ENCODE measurements at regions not wholly inside any gene's neighbourhood (a gene's known extent, or its start where the extent isn't known, plus 50 kb on each side); places are given as distances from the start of the nearest gene placed in this dataset.
"Not testable (repeated sequence)": the region's sequence is repeated elsewhere in the genome, so short reads cannot be mapped to it uniquely, and the experiment has no call there.

DNA sequence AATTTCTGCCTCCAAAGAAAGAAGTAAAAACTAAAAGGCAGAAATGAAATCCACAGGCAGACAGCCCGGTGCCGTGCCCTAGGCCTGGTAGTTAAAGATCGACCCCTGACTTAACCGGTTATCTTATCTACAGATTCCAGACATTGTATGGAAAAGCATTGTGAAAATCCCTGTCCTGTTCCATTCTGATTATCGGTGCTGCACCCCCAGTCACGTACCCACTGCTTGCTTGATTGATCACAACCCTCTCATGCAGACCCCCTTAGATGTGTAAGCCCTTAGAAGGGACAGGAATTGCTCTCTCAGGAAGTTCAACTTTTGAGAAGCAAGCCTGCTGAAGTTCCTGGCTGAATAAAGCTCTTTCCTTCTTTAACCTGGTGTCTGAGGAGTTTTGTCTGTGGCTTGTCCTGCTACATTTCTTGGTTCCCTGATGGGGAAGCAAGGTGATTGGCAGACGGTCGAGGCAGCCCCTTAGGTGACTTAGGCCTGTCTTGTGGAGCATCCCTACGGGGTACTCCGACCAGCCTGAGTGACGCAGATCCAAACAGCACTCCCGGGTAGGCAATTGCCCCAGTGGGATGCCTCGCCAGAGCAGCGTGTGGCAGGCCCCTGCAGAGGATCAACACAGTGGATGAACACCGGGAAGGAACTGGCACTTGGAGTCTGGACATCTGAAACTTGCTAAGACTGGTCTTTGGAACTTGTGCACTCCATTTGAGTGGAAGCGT lies 111.2 kb upstream of the PPM1J start:
- H3K27me3 ChIP-seq (replicated peaks; ENCODE audit: insufficient read depth, low read length) = no peaks in the 10 kb centered on the region
- no peak for DNase-seq
- H3K4me3 ChIP-seq (ENCODE audit: low read length) = no peak overlapping the region
- no peaks in the 10 kb centered on the region for H3F3A ChIP-seq (ENCODE audit: insufficient read depth, low read length)
- H3K79me2 ChIP-seq (ENCODE audit: low read length) = no peaks in the 10 kb centered on the region
- TF ChIP-seq, protein P1, sequence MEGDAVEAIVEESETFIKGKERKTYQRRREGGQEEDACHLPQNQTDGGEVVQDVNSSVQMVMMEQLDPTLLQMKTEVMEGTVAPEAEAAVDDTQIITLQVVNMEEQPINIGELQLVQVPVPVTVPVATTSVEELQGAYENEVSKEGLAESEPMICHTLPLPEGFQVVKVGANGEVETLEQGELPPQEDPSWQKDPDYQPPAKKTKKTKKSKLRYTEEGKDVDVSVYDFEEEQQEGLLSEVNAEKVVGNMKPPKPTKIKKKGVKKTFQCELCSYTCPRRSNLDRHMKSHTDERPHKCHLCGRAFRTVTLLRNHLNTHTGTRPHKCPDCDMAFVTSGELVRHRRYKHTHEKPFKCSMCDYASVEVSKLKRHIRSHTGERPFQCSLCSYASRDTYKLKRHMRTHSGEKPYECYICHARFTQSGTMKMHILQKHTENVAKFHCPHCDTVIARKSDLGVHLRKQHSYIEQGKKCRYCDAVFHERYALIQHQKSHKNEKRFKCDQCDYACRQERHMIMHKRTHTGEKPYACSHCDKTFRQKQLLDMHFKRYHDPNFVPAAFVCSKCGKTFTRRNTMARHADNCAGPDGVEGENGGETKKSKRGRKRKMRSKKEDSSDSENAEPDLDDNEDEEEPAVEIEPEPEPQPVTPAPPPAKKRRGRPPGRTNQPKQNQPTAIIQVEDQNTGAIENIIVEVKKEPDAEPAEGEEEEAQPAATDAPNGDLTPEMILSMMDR (IDR thresholded peaks at IDR 0.05; ENCODE audit: low read length) = no peak
- TF ChIP-seq EZH2 (optimal IDR thresholded peaks at IDR 0.05; ENCODE audit: low read depth, low read length) (no peak), EZH2phosphoT487 (IDR thresholded peaks at IDR 0.05; ENCODE audit: low read length) (no peak)
- H3K9me3 ChIP-seq (replicated peaks; ENCODE audit: insufficient read depth, low read length) = no peaks in the 10 kb centered on the region
- no peaks in the 10 kb centered on the region for H3K36me3 ChIP-seq (replicated peaks; ENCODE audit: insufficient read depth, low read length)
- H3K9me2 ChIP-seq (replicated peaks; ENCODE audit: insufficient read depth, low read length) = no peaks in the 10 kb centered on the region
- no peaks in the 10 kb centered on the region for H3K4me1 ChIP-seq (ENCODE audit: low read length)
- H2AFZ ChIP-seq (ENCODE audit: low read length) = no peak overlapping the region
- no peak overlapping the region for H3K27ac ChIP-seq (ENCODE audit: low read length)
- H3K9ac ChIP-seq (ENCODE audit: low read length) = no peak overlapping the region
- no peaks in the 10 kb centered on the region for H4K20me1 ChIP-seq (ENCODE audit: insufficient read depth, low read length)
- no peak overlapping the region for H3K4me2 ChIP-seq (ENCODE audit: low read depth, low read length)

DNA sequence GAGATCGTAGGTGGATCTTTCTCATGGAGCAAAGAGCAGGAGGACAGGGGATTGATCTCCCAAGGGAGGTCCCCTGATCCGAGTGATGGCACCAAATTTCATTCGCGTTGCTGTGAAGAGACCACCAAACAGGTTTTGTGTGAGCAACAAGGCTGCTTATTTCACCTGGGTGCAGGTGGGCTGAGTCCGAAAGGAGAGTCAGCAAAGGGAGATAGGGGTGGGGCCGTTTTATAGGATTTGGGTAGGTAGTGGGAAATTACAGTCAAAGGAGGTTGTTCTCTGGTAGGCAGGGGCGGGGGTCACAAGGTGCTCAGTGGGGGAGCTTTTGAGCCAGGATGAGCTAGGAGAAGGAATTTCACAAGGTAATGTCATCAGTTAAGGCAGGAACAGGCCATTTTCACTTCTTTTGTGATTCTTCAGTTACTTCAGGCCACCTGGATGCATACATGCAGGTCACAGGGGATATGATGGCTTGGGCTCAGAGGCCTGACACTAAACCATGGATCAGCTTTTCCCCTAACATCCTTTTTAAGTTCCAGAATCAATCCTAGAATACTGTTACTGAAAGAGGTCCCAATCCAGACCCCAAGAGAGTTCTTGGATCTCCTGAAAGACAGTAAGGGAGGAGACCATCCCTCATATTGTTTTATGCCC lies 110.6 kb upstream of the PPM1J start:
- not testable (repeated sequence) for H3K9me2 ChIP-seq (replicated peaks; ENCODE audit: insufficient read depth, low read length); H3K9me3 ChIP-seq (replicated peaks; ENCODE audit: insufficient read depth, low read length); H2AFZ ChIP-seq (ENCODE audit: low read length); H3K4me3 ChIP-seq (ENCODE audit: low read length); H3K4me1 ChIP-seq (ENCODE audit: low read length); H3K79me2 ChIP-seq (ENCODE audit: low read length); H3K4me2 ChIP-seq (ENCODE audit: low read depth, low read length); H3K27me3 ChIP-seq (replicated peaks; ENCODE audit: insufficient read depth, low read length); H4K20me1 ChIP-seq (ENCODE audit: insufficient read depth, low read length); H3K27ac ChIP-seq (ENCODE audit: low read length); H3K9ac ChIP-seq (ENCODE audit: low read length); DNase-seq; H3F3A ChIP-seq (ENCODE audit: insufficient read depth, low read length); H3K36me3 ChIP-seq (replicated peaks; ENCODE audit: insufficient read depth, low read length)

DNA sequence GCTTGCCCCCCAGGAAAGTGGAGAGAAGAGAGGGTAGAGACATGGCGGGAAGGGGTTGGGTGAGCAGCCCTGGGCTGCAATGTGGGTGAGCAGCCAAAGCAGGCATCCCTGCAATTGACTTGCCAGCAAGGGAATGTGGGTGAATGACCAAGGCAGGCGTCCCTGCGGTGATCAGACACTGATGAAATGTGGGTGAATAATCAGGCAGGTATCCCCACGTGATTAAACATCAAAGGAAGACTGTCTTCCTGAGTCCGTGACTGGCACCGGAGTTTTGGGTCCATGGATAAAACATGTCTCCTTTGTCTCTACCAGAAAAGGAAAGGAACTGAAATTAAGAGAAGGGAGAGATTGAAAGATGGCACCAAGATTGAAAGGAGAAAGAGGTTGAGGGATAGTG lies 109.9 kb upstream of the PPM1J start:
- not testable (repeated sequence) for H3K4me3 ChIP-seq (ENCODE audit: low read length); H3K9me3 ChIP-seq (replicated peaks; ENCODE audit: insufficient read depth, low read length); H2AFZ ChIP-seq (ENCODE audit: low read length); H3K79me2 ChIP-seq (ENCODE audit: low read length); H3K9ac ChIP-seq (ENCODE audit: low read length); H3K36me3 ChIP-seq (replicated peaks; ENCODE audit: insufficient read depth, low read length); H3K9me2 ChIP-seq (replicated peaks; ENCODE audit: insufficient read depth, low read length); H3F3A ChIP-seq (ENCODE audit: insufficient read depth, low read length); H3K27ac ChIP-seq (ENCODE audit: low read length); H4K20me1 ChIP-seq (ENCODE audit: insufficient read depth, low read length); H3K27me3 ChIP-seq (replicated peaks; ENCODE audit: insufficient read depth, low read length); H3K4me2 ChIP-seq (ENCODE audit: low read depth, low read length); DNase-seq; H3K4me1 ChIP-seq (ENCODE audit: low read length)

DNA sequence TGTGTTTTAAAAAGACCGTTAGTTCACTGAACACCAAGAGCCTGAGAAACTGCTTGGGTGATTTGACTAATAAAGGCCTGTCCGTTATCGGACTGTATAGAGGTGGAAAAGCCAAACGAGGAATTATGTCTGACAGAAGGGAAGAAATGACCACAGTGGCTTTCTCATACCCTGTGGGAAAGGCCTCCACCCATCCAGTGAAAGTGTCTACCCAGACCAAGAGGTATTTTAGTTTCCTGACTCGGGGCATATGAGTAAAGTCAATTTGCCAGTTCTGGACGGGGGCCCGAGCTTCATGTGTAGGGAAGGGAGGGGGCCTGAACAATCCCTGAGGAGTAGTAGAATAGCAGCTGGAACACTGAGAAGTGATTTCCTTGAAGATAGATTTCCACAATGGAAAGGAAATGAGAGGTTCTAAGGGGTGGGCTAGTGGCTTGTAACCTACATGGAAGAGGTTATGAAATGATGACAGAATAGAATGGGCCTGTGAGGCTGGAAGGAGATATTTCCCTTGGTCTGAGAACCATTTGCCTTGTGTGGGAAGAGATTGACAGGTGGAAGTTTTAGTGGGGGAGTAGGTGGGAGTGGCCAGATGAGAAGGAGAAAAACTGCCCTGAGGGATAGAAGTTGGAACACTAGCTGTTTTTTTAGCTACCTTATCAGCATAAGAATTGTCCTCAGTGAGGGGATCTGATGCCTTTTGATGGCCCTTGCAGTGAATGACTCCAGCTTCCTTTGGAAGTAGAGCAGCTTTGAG lies 106.4 kb upstream of the PPM1J start:
- H4K20me1 ChIP-seq (ENCODE audit: insufficient read depth, low read length); H3K9ac ChIP-seq (ENCODE audit: low read length); DNase-seq; H3K9me2 ChIP-seq (replicated peaks; ENCODE audit: insufficient read depth, low read length); H3K27me3 ChIP-seq (replicated peaks; ENCODE audit: insufficient read depth, low read length); H3K79me2 ChIP-seq (ENCODE audit: low read length); H3K36me3 ChIP-seq (replicated peaks; ENCODE audit: insufficient read depth, low read length); H2AFZ ChIP-seq (ENCODE audit: low read length); H3K27ac ChIP-seq (ENCODE audit: low read length); H3K4me2 ChIP-seq (ENCODE audit: low read depth, low read length); H3F3A ChIP-seq (ENCODE audit: insufficient read depth, low read length); H3K4me1 ChIP-seq (ENCODE audit: low read length); H3K4me3 ChIP-seq (ENCODE audit: low read length); H3K9me3 ChIP-seq (replicated peaks; ENCODE audit: insufficient read depth, low read length): not testable (repeated sequence)

Data from MM.1S (cell line).